Left renal pelvis (tissue), 4 donors: ENCODE measurements at regions not wholly inside any gene's neighbourhood (a gene's known extent, or its start where the extent isn't known, plus 50 kb on each side); places are given as distances from the start of the nearest gene placed in this dataset.

Experiments used
- DNase-seq, 4 donors: peaks; one replicate each; pipeline ENCODE4 v3.0.0-alpha.2; 2013; ENCODE audit warnings: low read depth in 4 of 4, low spot score in 3 of 4

- DNase-seq = peak; percentile 14 to 30 (median 16)
Measured at GRCh38 chr6:30396833-30397479, 52.0 kb downstream of the RPP21 start.

DNA sequence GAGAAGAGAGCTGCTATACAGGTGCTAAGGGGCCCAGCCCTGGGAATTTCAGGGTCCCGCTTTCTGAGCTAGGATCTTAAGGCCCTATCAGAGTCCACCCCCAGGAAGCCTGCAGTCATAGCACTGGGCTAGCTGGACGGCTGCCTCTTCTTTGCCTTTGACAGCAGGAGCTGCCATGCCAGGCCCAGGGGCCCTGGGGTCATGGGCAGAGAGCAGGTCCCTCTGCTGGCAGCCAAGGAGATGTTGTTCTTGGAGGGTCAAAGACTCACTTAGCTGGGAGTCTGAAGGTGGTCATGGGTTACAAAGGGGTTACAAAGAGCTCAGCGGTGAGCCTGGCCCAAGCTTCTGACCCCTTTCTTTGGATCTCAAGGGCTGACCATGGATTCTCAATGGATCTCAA lies 52.7 kb downstream of the RPP21 start:
- DNase-seq = no peak

DNA sequence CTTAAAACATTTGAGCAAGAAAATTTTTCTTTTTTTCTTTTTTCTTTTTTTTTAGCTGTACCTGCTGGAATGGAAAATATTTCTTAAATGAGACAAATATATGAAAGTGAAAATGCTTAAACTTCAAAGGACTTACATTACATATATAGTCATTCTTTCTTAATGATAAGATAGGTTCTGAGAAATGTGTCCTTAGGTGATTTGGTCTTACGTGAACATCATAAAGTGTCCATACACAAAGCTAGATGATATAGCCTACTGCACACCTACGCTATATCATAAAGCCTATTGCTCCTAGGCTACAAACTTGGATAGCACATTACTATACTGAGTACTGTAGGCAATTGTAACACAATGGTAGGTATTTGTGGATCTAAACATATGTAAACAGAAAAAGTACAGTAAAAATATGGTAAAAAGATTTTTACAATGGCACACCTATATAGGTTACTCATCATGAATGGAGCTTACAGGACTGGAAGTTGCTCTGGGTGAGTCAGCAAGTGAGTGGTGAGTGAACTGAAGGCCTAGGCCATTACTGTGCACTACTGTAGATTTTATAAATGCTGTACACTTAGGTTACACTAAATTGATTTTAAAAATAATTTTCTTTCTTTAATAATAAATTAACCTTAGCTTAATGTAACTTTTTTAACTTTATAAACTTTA lies 54.6 kb downstream of the RPP21 start:
- no peak for DNase-seq

DNA sequence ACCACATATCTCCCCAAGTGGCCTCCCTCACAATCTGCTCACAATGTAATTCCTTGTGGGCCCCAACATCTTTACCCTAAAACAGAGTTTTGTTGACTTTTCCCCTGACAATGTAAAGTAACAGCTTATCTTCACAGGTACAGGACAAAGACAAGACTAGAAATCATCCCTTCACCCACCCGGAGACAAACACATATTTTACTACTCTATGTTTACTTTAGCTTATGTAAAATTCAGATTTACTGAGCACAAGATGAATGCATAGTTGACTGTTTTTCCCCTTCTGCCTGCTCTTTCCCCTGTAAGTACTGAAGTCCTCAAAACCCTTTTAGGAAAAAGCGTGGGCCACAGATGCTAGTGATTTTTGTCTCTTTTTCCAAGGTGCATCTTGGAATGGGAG lies 61.0 kb downstream of the RPP21 start:
- no peak for DNase-seq

GRCh38 chr6:30409184-30409583 lies 64.2 kb downstream of the RPP21 start:
- DNase-seq = no peak

GRCh38 chr6:30411515-30412207 lies 66.7 kb downstream of the RPP21 start:
- peak in 1 of 4 donors; percentile 8 for DNase-seq

GRCh38 chr6:30418448-30418847 lies 70.9 kb upstream of the HLA-E start:
- no peak for DNase-seq

DNA sequence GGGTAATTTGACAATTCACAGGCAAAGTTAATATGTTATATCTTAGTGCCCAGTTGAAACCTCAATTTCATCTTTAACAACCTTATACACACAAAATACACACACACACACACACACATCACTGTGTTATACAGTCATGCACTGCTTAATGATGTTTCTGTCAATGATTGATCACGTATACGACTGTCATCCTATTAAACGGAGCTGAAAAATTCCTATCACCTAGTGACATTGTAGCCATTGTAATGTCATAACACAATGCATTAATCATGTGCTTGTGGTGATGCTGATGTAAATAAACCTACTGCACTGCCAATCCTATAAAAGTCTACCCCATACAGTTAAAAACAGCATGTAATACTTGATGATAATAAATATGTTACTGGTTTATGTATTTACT lies 64.8 kb upstream of the HLA-E start:
- no peak for DNase-seq
